Muscle of arm (tissue), 1 donor: ENCODE measurements at regions not wholly inside any gene's neighbourhood (a gene's known extent, or its start where the extent isn't known, plus 50 kb on each side); places are given as distances from the start of the nearest gene placed in this dataset.

ENCODE experiments used
- DNase-seq: peaks from one replicate; pipeline ENCODE4 v3.0.0-alpha.2; 2013

GRCh38 chr4:175440786-175441185, 371.3 kb downstream of the GPM6A start:
- DNase-seq, result no peak

DNA sequence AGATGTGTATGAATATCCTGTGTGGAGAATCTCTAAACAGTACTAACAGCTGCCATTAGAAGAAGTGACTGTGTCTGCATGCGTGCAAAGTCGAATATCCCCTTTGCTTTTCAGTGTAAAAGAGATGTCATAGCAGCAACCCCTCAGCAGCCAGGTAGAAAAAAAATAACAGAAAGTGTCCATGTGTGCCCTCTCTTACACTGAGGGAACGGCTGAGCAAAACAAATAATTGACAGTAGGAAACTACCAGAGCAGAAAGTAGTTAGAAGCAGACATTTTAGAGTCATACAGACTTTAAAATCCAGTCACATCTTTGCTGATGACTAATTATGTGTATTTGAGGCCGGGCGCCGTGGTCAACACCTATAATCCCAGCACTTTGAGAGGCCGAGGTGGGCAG, 370.8 kb downstream of the GPM6A start:
- DNase-seq, result no peak

DNA sequence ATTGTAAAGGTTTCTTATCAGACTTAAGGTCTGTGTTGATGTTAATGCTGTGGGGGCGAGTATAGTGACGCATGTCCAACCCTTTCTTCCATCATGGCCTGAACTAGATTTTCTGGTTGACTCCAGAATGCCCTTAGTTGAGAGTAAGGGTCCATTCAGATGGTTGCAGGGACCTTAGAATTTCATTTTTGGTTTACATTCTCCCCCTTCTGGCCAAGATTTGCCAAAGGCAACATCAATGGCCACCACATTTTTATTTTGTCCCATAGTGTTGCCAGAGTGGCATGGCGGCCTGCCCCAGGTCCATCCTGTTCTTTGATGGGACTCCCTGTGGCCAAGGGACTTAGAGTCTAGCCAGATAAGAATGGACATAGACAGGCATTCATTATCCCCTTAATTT, 368.5 kb downstream of the GPM6A start:
- DNase-seq, result no peak

- DNase-seq, result no peak
Measured at GRCh38 chr4:175444512-175444911, 367.6 kb downstream of the GPM6A start.

- DNase-seq, result no peak
Measured at GRCh38 chr4:175447016-175447415, 365.0 kb downstream of the GPM6A start.

DNA sequence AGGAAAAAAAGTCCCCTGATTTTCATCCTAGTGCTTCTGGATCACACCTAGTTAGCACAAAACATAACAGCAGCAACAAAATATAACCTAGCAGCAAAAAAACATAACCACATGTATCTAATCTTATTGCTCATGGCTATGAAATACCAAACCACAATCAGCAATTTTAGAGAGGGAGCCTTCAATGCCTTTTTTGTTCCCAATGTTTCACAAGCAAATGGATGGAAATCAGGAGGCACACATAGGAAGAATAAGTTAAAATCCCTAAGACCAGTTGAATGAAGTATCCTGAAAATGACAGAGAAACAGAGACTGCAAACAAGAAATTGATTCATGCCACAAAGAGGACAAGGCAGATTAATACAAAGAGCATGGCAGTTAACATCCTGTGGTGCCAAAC, 361.6 kb downstream of the GPM6A start:
- DNase-seq, result no peak

DNA sequence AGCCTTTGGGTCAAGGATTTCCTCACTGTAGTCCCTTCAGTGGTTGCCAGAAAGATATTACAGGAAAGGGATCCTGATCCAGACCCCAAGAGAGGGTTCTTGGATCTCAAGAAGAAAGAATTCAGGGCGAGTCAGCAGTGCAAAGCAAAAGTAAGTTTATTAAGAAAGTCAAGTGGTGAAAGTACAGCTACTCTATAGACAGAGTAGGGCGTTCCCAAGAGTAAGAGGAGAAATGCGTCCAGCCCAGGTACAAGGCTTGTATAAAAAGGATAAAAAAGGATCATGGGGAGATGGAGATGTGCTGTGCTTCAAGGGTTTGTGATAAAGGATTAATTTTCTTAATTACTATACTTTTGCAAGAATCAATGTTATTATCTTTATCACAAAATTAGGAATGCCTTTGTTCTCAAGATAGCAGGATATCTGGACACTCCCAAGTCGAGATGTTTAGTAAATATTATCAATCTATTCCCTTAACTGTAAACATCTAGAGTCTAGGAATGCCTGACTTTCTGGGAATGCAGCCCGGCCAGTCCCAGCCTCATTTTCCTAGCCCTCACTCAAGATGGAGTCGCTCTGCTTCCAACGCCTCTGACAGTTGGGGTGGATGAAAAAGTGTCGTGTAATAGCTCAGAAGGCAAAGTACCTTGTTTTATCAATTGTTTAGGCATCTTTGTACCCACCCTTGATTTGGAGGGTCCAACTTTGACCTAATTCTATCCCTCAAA, 360.7 kb downstream of the GPM6A start:
- DNase-seq, result no peak

- no peak for DNase-seq
Measured at GRCh38 chr4:175453456-175453855, 358.6 kb downstream of the GPM6A start.

DNA sequence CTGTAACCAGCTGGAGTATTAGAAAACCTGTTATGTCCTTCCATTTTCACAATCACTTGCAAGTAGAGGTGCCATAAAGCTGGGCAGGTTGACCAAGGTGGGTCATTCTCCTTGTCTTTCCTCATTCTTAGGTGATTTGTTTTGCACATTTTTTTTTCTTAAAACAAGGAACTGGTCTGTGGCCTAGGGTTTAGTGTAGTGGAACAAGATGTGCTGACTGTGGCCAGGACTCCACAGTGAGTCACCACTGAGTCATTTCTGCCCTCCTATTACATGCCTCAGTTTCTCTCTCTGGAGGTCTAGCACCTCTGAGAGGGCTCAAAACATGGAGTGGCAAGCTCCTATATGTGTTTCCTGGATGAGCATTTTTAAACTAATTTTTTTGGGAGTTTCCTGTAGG, 355.9 kb downstream of the GPM6A start:
- DNase-seq, result no peak

GRCh38 chr4:175457956-175458355, 354.1 kb downstream of the GPM6A start:
- DNase-seq, result no peak

DNA sequence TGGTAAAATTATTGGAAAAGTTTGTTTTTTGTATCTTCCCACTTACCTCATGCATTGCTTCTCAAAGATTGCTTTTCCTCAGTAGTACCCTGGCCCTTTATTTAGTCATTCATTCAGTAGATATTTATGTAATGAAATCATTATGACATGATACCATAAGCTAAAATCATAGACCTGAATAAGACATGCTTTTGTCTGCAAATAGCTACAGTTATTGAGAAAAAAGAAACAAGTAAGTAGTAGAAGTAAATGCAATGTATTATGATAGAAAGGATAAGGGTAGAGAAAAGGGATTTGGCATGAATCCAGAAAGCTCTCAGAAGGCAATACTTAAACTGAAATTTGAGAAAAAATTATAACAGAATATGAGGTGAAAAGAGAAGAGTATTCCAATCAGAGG, 352.5 kb downstream of the GPM6A start:
- no peak for DNase-seq

DNA sequence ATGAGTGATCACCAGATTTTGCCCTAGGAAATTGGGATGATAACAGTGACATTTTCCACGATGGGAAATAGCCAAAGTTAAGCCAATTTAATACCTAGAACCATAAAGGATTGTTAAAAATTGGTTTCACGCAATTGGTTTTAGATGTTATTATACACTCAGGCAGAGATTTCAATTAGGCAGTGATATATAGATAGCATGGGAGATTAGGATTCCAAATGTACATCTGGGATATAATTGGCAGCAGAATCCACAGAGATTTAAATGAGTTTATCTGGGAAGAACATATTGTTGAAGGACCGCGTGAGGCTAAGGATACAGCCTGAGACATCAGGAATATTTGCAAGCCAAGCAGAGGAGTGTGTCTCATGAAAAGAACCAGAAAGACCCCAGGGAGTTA, 351.6 kb downstream of the GPM6A start:
- no peak for DNase-seq

DNA sequence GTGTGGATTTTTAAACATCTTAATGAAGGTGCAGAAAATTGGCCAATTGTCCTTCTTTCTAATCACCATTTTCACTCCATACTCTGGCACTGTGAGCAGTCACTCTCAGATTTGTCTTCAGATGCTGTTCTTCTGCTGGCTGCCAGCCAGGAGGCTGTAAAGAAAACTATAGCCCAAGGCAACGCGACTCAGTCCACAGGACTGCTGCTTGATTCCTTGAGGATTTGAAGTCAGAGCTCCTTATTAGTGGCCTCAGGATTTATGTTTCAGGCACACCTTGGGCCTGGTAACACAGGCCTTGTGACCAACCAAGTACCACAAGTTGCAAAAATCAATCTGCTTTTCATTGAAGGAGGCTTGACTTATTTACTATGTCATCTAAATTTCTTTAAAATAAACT, 342.6 kb downstream of the GPM6A start:
- no peak for DNase-seq

- DNase-seq, result no peak
Measured at GRCh38 chr4:175470131-175470530, 341.9 kb downstream of the GPM6A start.

- DNase-seq, result no peak
Measured at GRCh38 chr4:175480404-175480803, 331.7 kb downstream of the GPM6A start.

GRCh38 chr4:175499735-175500352, 312.2 kb downstream of the GPM6A start:
- DNase-seq, result no peak

GRCh38 chr4:175504318-175504717, 307.7 kb downstream of the GPM6A start:
- DNase-seq, result no peak

DNA sequence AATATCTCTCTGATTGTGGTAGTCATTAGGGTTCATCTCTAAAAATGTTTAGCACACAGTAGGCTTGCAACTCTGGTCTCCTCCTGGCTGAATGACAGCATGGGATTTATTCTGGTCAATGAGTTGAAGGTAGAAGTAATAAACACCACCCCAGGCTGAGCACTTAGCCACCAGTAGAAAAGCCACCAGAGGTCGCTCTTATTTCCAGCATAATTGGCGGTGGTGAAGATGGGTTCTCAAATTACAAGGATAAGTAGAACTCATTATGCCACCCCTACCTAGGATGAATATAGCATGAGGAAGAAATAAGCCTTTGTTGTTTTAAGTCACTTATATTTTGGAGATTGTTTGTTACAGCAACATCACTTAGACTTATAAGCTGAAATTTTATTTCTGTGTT, 302.7 kb downstream of the GPM6A start:
- no peak for DNase-seq

DNA sequence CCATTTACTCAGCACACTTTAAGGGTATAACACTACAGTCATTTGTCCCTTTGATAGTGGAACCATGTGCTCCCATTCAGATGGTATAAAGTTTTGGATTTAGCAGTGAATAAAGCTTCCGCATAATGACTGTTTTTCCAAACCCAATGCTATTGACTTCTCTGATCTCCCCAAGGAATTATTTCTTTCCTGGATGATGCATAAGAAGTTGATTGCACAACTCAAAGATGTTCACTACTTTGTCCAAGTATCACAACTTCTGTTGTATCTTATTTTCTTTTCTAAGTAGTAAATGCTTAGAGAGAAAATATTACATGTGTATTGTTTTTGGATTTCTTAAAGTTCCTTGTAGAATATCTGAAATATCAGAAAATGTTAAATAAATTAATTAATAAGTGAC, 300.2 kb downstream of the GPM6A start:
- no peak for DNase-seq

DNA sequence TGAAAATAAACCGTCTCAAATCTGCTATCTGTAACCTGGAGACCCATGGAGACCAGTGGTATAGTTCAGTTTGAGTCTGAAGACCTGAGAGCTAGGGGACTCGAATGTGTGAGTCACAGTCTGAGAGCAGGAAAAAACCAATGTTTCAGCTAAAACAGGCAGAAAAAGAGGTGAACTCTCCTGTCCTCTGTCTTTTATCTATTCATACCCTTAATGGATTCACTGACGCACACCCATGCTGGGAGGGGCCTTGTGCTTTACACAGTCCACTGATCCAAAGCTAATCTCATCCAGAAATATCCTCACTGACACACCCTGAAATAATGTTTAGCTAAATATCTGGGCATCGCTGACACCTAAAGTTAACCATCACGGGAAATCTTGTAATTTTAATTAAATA, 297.9 kb downstream of the GPM6A start:
- no peak for DNase-seq

- DNase-seq, result no peak
Measured at GRCh38 chr4:175530655-175531054, 281.4 kb downstream of the GPM6A start.

GRCh38 chr4:175531405-175532091, 280.5 kb downstream of the GPM6A start:
- no peak for DNase-seq

- DNase-seq, result peak; percentile 49
Measured at GRCh38 chr4:175536852-175537453, 275.1 kb downstream of the GPM6A start.
